Ovary (tissue), 7 donors: ENCODE measurements at regions not wholly inside any gene's neighbourhood (a gene's known extent, or its start where the extent isn't known, plus 50 kb on each side); places are given as distances from the start of the nearest gene placed in this dataset.

ENCODE experiments used
- DNase-seq, 5 donors: peaks; one replicate each; pipeline ENCODE4 v3.0.0-alpha.2; 2019 to 2020
- H3K27ac ChIP-seq, 2 donors: fragments of 200-600 bp; one replicate each; pipeline versions ENCODE4 v1.5.1 to v1.8.0; 2019 to 2022
- H3K27me3 ChIP-seq: fragments of 200-600 bp; one replicate; pipeline ENCODE4 v1.8.0; 2022
- H3K36me3 ChIP-seq: fragments of 200-600 bp; sonication (generic); one replicate; pipeline ENCODE4 v1.5.1; 2019
- H3K4me1 ChIP-seq: one replicate; pipeline ENCODE4 v1.8.1; 2013; ENCODE audit warnings: mild to moderate bottlenecking, moderate library complexity; ENCODE audit not compliant: insufficient read depth
- H3K4me3 ChIP-seq: fragments of 200-600 bp; sonication (generic); one replicate; pipeline ENCODE4 v1.5.1; 2017
- H3K9me3 ChIP-seq, 2 donors: fragments of 200-600 bp in 1 of 2; sonication (generic) in 1 of 2; one replicate each; pipeline versions ENCODE4 v1.5.1 to v1.8.1; 2013 to 2019; ENCODE audit warnings: mild to moderate bottlenecking in 1 of 2, moderate library complexity in 1 of 2
- EP300 ChIP-seq: sonication (generic); formaldehyde crosslinking; IDR thresholded peaks from one replicate; pipeline ENCODE4 v1.6.1; 2017; ENCODE audit warnings: antibody characterized with exemption
- POLR2A ChIP-seq: fragments of 450-650 bp; IDR thresholded peaks from one replicate; pipeline ENCODE4 v1.6.1; 2017; ENCODE audit warnings: antibody characterized with exemption, mild to moderate bottlenecking, moderate library complexity
- WGBS, 3 donors: extraction: QIAGEN DNeasy Blood & Tissue Kit in 1 of 3; methylation state at CpG; one replicate each; pipeline versions ENCODE4 v1.1.5 to v1.1.7; 2013 to 2017; 5-methylcytosine and 5-hydroxymethylcytosine counted together
- intact Hi-C, 4 donors: fragments of 100-400 bp; cut with DNase I; formaldehyde crosslinking; loops; one replicate each; pipeline versions ENCODE4 v1.11.0 to v1.15.1; 2022 to 2023
- TF ChIP-seq, protein P1 (sequence below), 3 donors: fragments of 450-650 bp in 2 of 3; fragments of 200-600 bp in 1 of 3; IDR thresholded peaks; one replicate each; pipeline versions ENCODE4 v1.5.1 to v1.8.0; 2016 to 2022; ENCODE audit warnings: antibody characterized with exemption in 3 of 3, mild to moderate bottlenecking in 1 of 3
- donor health status: DM: no; HTN: no; CAD: no; lungs with moderate emphysema.
- donor health status: DM: no; HTN: no; CAD: no.
- donor health status: Bipolar disorder and iron deficiency.
- donor health status: DM: no; HTN: no; CAD: no.
- donor health status: DM: yes; HTN: yes; CAD: no.

DNA sequence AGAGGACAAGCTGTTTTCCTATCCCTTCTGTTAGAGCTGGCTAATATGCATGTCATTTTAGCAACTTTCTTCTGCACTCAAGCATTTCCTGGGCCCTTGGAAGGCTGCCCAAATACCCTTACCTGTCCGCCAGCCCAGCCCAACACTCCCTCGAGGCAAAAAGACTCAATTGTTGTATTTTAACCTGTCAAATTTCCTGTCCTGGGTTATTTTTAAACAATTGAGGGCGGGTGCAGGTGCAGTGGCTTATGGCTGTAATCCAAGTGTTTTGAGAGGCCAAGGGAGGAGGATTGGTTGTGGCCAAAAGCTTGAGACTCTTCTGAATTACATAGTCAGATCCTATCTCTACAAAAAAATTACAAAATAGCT, 125.0 kb upstream of the ARHGAP28 start:
- Histone ChIP-seq H3K4me1 (peaks cover 1% of the 10 kb centered on the region), H3K36me3 (no peaks in the 10 kb centered on the region), H3K9me3 (no peaks in the 10 kb centered on the region), H3K27ac (no peak overlapping the region), H3K4me3 (no peak overlapping the region), H3K27me3 (no peaks in the 10 kb centered on the region)
- DNase-seq = no peak
- intact Hi-C loops = no loop called here
- TF ChIP-seq POLR2A = no peak
- no peak for TF ChIP-seq EP300
- TF ChIP-seq, protein P1, sequence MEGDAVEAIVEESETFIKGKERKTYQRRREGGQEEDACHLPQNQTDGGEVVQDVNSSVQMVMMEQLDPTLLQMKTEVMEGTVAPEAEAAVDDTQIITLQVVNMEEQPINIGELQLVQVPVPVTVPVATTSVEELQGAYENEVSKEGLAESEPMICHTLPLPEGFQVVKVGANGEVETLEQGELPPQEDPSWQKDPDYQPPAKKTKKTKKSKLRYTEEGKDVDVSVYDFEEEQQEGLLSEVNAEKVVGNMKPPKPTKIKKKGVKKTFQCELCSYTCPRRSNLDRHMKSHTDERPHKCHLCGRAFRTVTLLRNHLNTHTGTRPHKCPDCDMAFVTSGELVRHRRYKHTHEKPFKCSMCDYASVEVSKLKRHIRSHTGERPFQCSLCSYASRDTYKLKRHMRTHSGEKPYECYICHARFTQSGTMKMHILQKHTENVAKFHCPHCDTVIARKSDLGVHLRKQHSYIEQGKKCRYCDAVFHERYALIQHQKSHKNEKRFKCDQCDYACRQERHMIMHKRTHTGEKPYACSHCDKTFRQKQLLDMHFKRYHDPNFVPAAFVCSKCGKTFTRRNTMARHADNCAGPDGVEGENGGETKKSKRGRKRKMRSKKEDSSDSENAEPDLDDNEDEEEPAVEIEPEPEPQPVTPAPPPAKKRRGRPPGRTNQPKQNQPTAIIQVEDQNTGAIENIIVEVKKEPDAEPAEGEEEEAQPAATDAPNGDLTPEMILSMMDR (IDR thresholded peaks at IDR 0.05) = no peak
- 67 to 71% (median 71%) methylated on average over 3 of the region's 3 CpGs for WGBS, 3 donors

DNA sequence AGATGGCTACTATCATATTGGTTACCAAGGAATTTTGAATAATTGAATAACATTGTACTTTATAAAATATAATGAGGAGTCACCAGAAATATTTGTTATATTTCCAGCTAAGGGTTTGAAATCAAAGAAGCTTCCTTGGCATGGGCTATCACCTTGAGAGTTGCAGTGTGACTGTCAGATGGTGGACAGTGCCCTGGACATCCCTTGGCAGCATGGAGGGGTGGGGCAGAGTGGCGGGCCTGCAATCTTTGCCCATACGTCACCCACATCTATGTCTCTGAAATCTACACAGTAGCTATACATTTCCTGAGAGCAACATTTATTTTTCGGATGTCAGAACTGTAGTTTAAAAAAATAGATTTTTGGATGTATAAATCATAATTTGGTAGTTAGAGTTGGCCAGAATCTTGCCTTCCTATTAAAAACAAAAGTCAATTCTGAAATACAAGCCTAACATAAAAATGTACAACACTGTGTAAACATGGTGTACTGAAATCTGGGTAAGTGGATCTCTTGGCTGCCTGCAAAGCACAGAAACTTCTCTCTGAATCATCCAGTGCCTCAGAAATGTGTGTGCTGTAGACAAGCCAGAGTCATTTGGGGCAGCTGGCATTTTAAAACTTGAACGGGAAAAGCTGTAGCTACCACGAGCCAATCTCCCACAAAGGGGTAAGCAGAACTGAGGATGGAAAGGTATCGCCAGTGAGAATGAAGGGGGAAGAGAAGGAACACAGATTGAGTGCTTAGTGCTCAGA, 124.2 kb upstream of the ARHGAP28 start:
- 51 to 61% (median 55%) methylated on average over 6 of the region's 6 CpGs for WGBS, 3 donors
- Histone ChIP-seq H3K4me1 (peaks cover 1% of the 10 kb centered on the region), H3K27me3 (no peaks in the 10 kb centered on the region), H3K36me3 (no peaks in the 10 kb centered on the region), H3K4me3 (no peak overlapping the region), H3K27ac (no peak overlapping the region), H3K9me3 (no peaks in the 10 kb centered on the region)
- intact Hi-C loops = no loop called here
- no peak for TF ChIP-seq POLR2A
- TF ChIP-seq EP300 = no peak
- TF ChIP-seq, protein P1 (IDR thresholded peaks at IDR 0.05) = no peak
- DNase-seq = no peak

DNA sequence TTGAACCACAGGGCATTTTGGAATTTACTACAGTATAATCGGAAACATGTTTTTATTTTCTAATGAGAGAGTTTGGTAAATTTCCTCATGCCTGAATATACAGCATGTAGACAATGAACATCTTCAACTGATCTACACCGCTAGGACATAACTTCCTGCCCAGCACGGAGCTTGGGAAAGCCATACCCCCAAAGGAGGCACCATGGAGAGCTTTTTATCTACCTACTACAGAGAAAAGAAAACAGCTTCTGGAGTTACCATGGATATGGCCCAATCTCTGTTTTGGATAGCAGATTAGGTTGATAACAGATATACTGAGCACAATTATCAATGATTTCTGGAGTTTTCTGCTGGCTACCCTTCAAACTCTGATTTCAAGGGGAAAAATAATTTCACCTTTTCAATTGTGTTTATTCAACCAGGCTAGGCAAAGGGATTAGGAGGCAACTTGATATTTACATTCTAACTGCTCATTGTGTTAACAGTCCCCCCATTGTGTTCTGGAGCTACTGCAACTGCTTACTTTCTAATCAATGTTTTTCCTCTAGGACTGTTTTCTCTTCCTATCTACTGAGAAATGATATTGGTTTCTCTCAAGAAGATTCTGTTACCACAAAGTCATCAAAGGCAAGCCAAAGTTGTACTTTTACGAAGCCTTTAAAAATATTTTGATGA, 123.0 kb upstream of the ARHGAP28 start:
- H3K4me3 ChIP-seq = no peak overlapping the region
- TF ChIP-seq, protein P1 (IDR thresholded peaks at IDR 0.05) = no peak
- TF ChIP-seq POLR2A (no peak), EP300 (no peak)
- no peaks in the 10 kb centered on the region for H3K36me3 ChIP-seq
- no peak for DNase-seq
- H3K27ac ChIP-seq = no peak overlapping the region
- peaks cover 1% of the 10 kb centered on the region for H3K4me1 ChIP-seq
- intact Hi-C loops = no loop called here
- WGBS, 3 donors = 86 to 92% (median 92%) methylated on average over 4 of the region's 4 CpGs
- H3K9me3 ChIP-seq = no peaks in the 10 kb centered on the region
- H3K27me3 ChIP-seq = no peaks in the 10 kb centered on the region

DNA sequence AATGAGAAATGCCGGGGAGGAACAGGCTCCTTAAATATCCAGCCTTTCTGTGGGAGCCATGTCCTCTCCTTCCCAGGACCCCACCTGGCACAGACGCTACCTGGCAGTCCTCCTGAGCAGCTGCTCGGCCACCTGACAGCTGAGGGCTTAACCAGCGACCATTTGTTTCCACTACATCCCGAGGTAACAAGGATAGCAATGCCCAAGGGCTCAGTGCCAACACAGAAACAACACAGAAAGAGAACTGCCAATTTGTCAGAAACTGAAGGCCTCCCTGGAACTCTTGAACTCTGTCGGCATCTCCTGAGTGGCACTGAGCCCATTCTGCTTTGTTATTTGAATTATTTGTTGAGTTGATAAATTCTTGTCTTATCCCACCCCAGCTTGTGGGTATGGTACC, 122.2 kb upstream of the ARHGAP28 start:
- no peak for DNase-seq
- intact Hi-C loops = no loop called here
- Histone ChIP-seq H3K4me3 (no peak overlapping the region), H3K27me3 (no peaks in the 10 kb centered on the region), H3K9me3 (no peaks in the 10 kb centered on the region), H3K36me3 (no peaks in the 10 kb centered on the region), H3K4me1 (peaks cover 1% of the 10 kb centered on the region), H3K27ac (no peak overlapping the region)
- TF ChIP-seq, protein P1 (IDR thresholded peaks at IDR 0.05) = no peak
- TF ChIP-seq POLR2A (no peak), EP300 (no peak)
- 61 to 75% (median 69%) methylated on average over 6 of the region's 6 CpGs for WGBS, 3 donors
